Endothelial cell of umbilical vein (primary cell): ENCODE measurements at regions not wholly inside any gene's neighbourhood (a gene's known extent, or its start where the extent isn't known, plus 50 kb on each side); places are given as distances from the start of the nearest gene placed in this dataset.
"Not testable (repeated sequence)": the region's sequence is repeated elsewhere in the genome, so short reads cannot be mapped to it uniquely, and the experiment has no call there.

ENCODE experiments used
- BruUV-seq: library from RNA; stranded (reverse); fragments of 400-500 nt; replicated peaks from 2 replicates; lab custom pipeline; 2021; lab: Mats Ljungman, UMichigan
- CTCF ChIA-PET: fragments of 300-600, 350-600 bp; sonication (Branson Sonifier 250); formaldehyde crosslinking; loops from one replicate; lab custom pipeline; 2021; ENCODE audit warnings: antibody characterized with exemption, inconsistent platforms; lab: Charles Lee
- POLR2A ChIA-PET: fragments of 300-600, 350-600 bp; sonication (Branson Sonifier 250); formaldehyde crosslinking; loops from one replicate; lab custom pipeline; 2021; ENCODE audit warnings: antibody characterized with exemption, inconsistent platforms; lab: Charles Lee
- DNase-seq: peaks from one replicate; pipeline ENCODE4 v3.0.0-alpha.2; 2011; ENCODE audit warnings: low read depth, low spot score
- FAIRE-seq: peaks from 2 replicates; lab custom pipeline; 2011; peaks lifted over from hg19 to GRCh38; lab: Jason Lieb, UNC
- H2AFZ ChIP-seq: 2 replicates; pipeline ENCODE4 v1.6.0; 2012; ENCODE audit warnings: low read depth, low read length, control low read depth, inconsistent platforms
- H3K27ac ChIP-seq: 2 replicates; pipeline ENCODE4 v1.5.1; 2011; ENCODE audit warnings: low read depth, mild to moderate bottlenecking, control low read depth, low read length, moderate library complexity; ENCODE audit not compliant: insufficient read depth
- H3K27me3 ChIP-seq, 2 experiments: 2 replicates each; pipeline versions ENCODE4 v1.6.0 to v1.6.1; 2011; ENCODE audit warnings: low read length in 2 of 2, mixed read lengths in 1 of 2; ENCODE audit not compliant: control insufficient read depth in 2 of 2, insufficient read depth in 2 of 2
- H3K36me3 ChIP-seq, 2 experiments: 2 replicates in 1 of 2; 3 replicates in 1 of 2; pipeline ENCODE4 v1.5.1; 2011; ENCODE audit warnings: low read length in 2 of 2, mild to moderate bottlenecking in 1 of 2, moderate library complexity in 1 of 2; ENCODE audit not compliant: control insufficient read depth in 2 of 2, insufficient read depth in 2 of 2; ENCODE audit errors: extremely low read depth in 1 of 2
- H3K4me1 ChIP-seq: 3 replicates; pipeline ENCODE4 v1.5.1; 2011; ENCODE audit warnings: mild to moderate bottlenecking, low read length; ENCODE audit not compliant: control insufficient read depth, insufficient read depth; ENCODE audit errors: extremely low read depth
- H3K4me2 ChIP-seq: 2 replicates; pipeline ENCODE4 v1.6.1; 2011; ENCODE audit warnings: low read length, control low read depth, mixed read lengths; ENCODE audit not compliant: insufficient read depth
- H3K4me3 ChIP-seq, 3 experiments: fragments of 200-600 bp in 1 of 3; sonication (generic), shearing (Covaris generic) in 1 of 3; replicated peaks in 1 of 3; 2 replicates each; pipeline ENCODE4 v1.5.1; 2011 to 2016; ENCODE audit warnings: control low read depth in 3 of 3, low read length in 3 of 3, mild to moderate bottlenecking in 2 of 3, inconsistent platforms in 1 of 3, low read depth in 1 of 3, moderate library complexity in 1 of 3; ENCODE audit not compliant: insufficient read depth in 1 of 3
- H3K79me2 ChIP-seq: 2 replicates; pipeline ENCODE4 v1.6.0; 2012; ENCODE audit warnings: low read length, inconsistent platforms; ENCODE audit not compliant: control insufficient read depth, insufficient read depth
- H3K9ac ChIP-seq: replicated peaks from 2 replicates; pipeline ENCODE3; 2011; ENCODE audit warnings: low read length, control low read depth; ENCODE audit not compliant: insufficient read depth; ENCODE audit errors: extremely low read depth
- H3K9me1 ChIP-seq: replicated peaks from 3 replicates; pipeline ENCODE4 v1.6.0; 2011; ENCODE audit warnings: mild to moderate bottlenecking, low read length; ENCODE audit not compliant: control insufficient read depth, insufficient read depth; ENCODE audit errors: extremely low read depth
- H3K9me3 ChIP-seq: replicated peaks from 2 replicates; pipeline ENCODE4 v1.5.1; 2012; ENCODE audit warnings: low read length, inconsistent platforms; ENCODE audit not compliant: control insufficient read depth, insufficient read depth
- H4K20me1 ChIP-seq: replicated peaks from 2 replicates; pipeline ENCODE3; 2011; ENCODE audit warnings: mild to moderate bottlenecking, low read length; ENCODE audit not compliant: control insufficient read depth, insufficient read depth; ENCODE audit errors: extremely low read depth
- dilution Hi-C: fragments of 300-500 bp; cut with MboI; formaldehyde crosslinking; loops from one replicate; pipeline ENCODE4 v1.15.0; 2019; ENCODE audit warnings: low sequenced_read_pairs; ENCODE audit not compliant: extremely low pct_ligation_motif_present
- intact Hi-C: fragments of 100-400 bp; cut with micrococcal nuclease; formaldehyde crosslinking; loops from one replicate; pipeline ENCODE4 v1.10.0; 2022
- TF ChIP-seq, protein P1 (sequence below): IDR thresholded peaks from 2 replicates; pipeline ENCODE4 v1.6.1; 2011; ENCODE audit not compliant: insufficient read depth, insufficient read length

- TF ChIP-seq, protein P1, sequence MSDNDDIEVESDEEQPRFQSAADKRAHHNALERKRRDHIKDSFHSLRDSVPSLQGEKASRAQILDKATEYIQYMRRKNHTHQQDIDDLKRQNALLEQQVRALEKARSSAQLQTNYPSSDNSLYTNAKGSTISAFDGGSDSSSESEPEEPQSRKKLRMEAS, result no peak
- Histone ChIP-seq H3K79me2 (no peaks in the 10 kb centered on the region), H4K20me1 (no peaks in the 10 kb centered on the region), H3K36me3 (no peaks in the 10 kb centered on the region), H3K4me3 (no peak overlapping the region), H3K9me1 (no peaks in the 10 kb centered on the region), H3K27me3 (no peaks in the 10 kb centered on the region), H3K27ac (no peak overlapping the region), H3K9ac (no peak overlapping the region), H3K9me3 (no peaks in the 10 kb centered on the region), H3K4me1 (no peaks in the 10 kb centered on the region), H3K4me2 (no peak overlapping the region), H2AFZ (no peak overlapping the region)
- DNase-seq (no peak), FAIRE-seq (no peak)
- no TSS peak for BruUV-seq
- ChIA-PET CTCF (no interaction called here), POLR2A (no interaction called here)
- dilution Hi-C loops (no loop called here), intact Hi-C loops (no loop called here)
Observed at GRCh38 chr7:91358303-91358702, 94.1 kb downstream of the FZD1 start.

- H3K4me2 ChIP-seq, FAIRE-seq, CTCF ChIA-PET, H2AFZ ChIP-seq, H3K9me1 ChIP-seq, dilution Hi-C loops, H3K27ac ChIP-seq, intact Hi-C loops, H3K4me1 ChIP-seq, DNase-seq, POLR2A ChIA-PET, BruUV-seq, H4K20me1 ChIP-seq, H3K79me2 ChIP-seq, H3K27me3 ChIP-seq, H3K9me3 ChIP-seq, H3K4me3 ChIP-seq, H3K36me3 ChIP-seq, H3K9ac ChIP-seq: not testable (repeated sequence)
Observed at GRCh38 chr7:91365097-91365496, 100.9 kb downstream of the FZD1 start.
